K562 (cell line): ENCODE measurements at regions not wholly inside any gene's neighbourhood (a gene's known extent, or its start where the extent isn't known, plus 50 kb on each side); places are given as distances from the start of the nearest gene placed in this dataset.

ENCODE experiments used
- ATAC-seq: fragments of 200-7000 bp; cut with Tn5 transposase; 3 replicates; pipeline ENCODE4 v1.9.1; 2020; ENCODE audit warnings: moderate library complexity
- BruUV-seq: library from RNA; stranded (reverse); fragments of 400-500 nt; replicated peaks from 2 replicates; lab custom pipeline; 2021; lab: Mats Ljungman, UMichigan
- CTCF ChIA-PET: fragments of 300-600 bp; formaldehyde crosslinking; extraction: SDS; loops from one replicate; lab custom pipeline; 2021; ENCODE audit warnings: low intra/inter-chr PET ratio; lab: Yijun Ruan, JAX
- POLR2A ChIA-PET: fragments of 300-600, 350-650 bp; sonication (Branson Sonifier 250); formaldehyde crosslinking; extraction: SDS; loops from one replicate; lab custom pipeline; 2021; ENCODE audit warnings: antibody characterized with exemption, inconsistent platforms; lab: Yijun Ruan, JAX
- DNase-seq, 4 experiments: peaks; one replicate each; pipeline versions ENCODE4 v3.0.0 to v3.0.0-alpha.2; 2011 to 2018; ENCODE audit warnings: low spot score in 3 of 4, mixed read lengths in 3 of 4; ENCODE audit errors: extremely low read depth in 1 of 4
- FAIRE-seq: peaks from 2 replicates; lab custom pipeline; 2011; peaks lifted over from hg19 to GRCh38; lab: Jason Lieb, UNC
- H2AFZ ChIP-seq: 2 replicates; pipeline ENCODE4 v1.6.0; 2011; ENCODE audit warnings: low read depth, low read length, control low read depth, inconsistent platforms
- H3K27ac ChIP-seq: fragments of 200-600 bp; 3 replicates; pipeline ENCODE4 v1.8.0; 2011; ENCODE audit warnings: low read depth, mild to moderate bottlenecking, control low read depth, inconsistent platforms, low read length, moderate library complexity, mixed read lengths; ENCODE audit errors: extremely low read depth
- H3K27me3 ChIP-seq, 2 experiments: fragments of 300-600 bp in 1 of 2; 2 replicates in 1 of 2; 3 replicates in 1 of 2; pipeline versions ENCODE4 v1.6.0 to v1.8.0; 2011; ENCODE audit warnings: inconsistent platforms in 2 of 2, low read length in 2 of 2, mild to moderate bottlenecking in 1 of 2, mixed read lengths in 1 of 2, moderate library complexity in 1 of 2; ENCODE audit not compliant: control insufficient read depth in 2 of 2, insufficient read depth in 2 of 2
- H3K36me3 ChIP-seq: fragments of 300-600 bp; 3 replicates; pipeline ENCODE4 v1.8.0; 2011; ENCODE audit warnings: mild to moderate bottlenecking, low read length, inconsistent platforms; ENCODE audit not compliant: control insufficient read depth, insufficient read depth
- H3K4me1 ChIP-seq, 2 experiments: fragments of 200-600 bp in 1 of 2; replicated peaks in 1 of 2; 2 replicates in 1 of 2; 3 replicates in 1 of 2; pipeline versions ENCODE4 v1.5.1 to v1.8.0; 2011; ENCODE audit warnings: inconsistent platforms in 2 of 2, low read length in 2 of 2, mild to moderate bottlenecking in 1 of 2, mixed read lengths in 1 of 2, moderate library complexity in 1 of 2; ENCODE audit not compliant: control insufficient read depth in 2 of 2, insufficient read depth in 2 of 2
- H3K4me2 ChIP-seq: 2 replicates; pipeline ENCODE4 v1.6.1; 2011; ENCODE audit warnings: low read length, control low read depth, inconsistent platforms, mixed read lengths; ENCODE audit not compliant: insufficient read depth
- H3K4me3 ChIP-seq: fragments of 200-600 bp; sonication (generic), shearing (Covaris generic); 2 replicates; pipeline ENCODE4 v1.5.1; 2016; ENCODE audit warnings: control low read depth, inconsistent platforms
- H3K79me2 ChIP-seq: fragments of 200-600 bp; 3 replicates; pipeline ENCODE4 v1.8.0; 2011; ENCODE audit warnings: low read length, inconsistent platforms; ENCODE audit not compliant: control insufficient read depth, insufficient read depth
- H3K9ac ChIP-seq, 2 experiments: 2 replicates each; pipeline versions ENCODE4 v1.6.0 to v1.6.1; 2011; ENCODE audit warnings: low read depth in 2 of 2, low read length in 2 of 2, control low read depth in 1 of 2, inconsistent platforms in 1 of 2, mild to moderate bottlenecking in 1 of 2, mixed read lengths in 1 of 2; ENCODE audit not compliant: insufficient read depth in 1 of 2
- H3K9me1 ChIP-seq: one replicate; pipeline ENCODE4 v1.6.0; 2011; ENCODE audit warnings: inconsistent platforms, mild to moderate bottlenecking, low read length, moderate library complexity; ENCODE audit not compliant: control insufficient read depth, insufficient read depth
- H3K9me3 ChIP-seq: replicated peaks from 2 replicates; pipeline ENCODE4 v1.5.1; 2011; ENCODE audit warnings: low read depth, low read length, inconsistent platforms; ENCODE audit not compliant: control insufficient read depth, insufficient read depth
- H4K20me1 ChIP-seq: replicated peaks from 2 replicates; pipeline ENCODE4 v1.6.1; 2011; ENCODE audit warnings: low read length, inconsistent platforms, mixed read lengths; ENCODE audit not compliant: control insufficient read depth, insufficient read depth
- CHAMP1 ChIP-seq: fragments of 450-650 bp; IDR thresholded peaks from 2 replicates; pipeline ENCODE4 v1.6.1; 2016; ENCODE audit warnings: mild to moderate bottlenecking
- DMBX1 ChIP-seq: fragments of 250-450 bp; sonication (Bioruptor Pico); IDR thresholded peaks from 2 replicates; pipeline ENCODE4 v1.8.0; 2022; ENCODE audit warnings: inconsistent platforms, mild to moderate bottlenecking, moderate library complexity, borderline replicate concordance
- GABPB1 ChIP-seq: sonication (generic); formaldehyde crosslinking; IDR thresholded peaks from 2 replicates; pipeline ENCODE4 v1.8.0; 2022; ENCODE audit warnings: mild to moderate bottlenecking, missing genetic modification reagents
- LCOR ChIP-seq: sonication (generic); formaldehyde crosslinking; IDR thresholded peaks from 2 replicates; pipeline ENCODE4 v1.8.0; 2022; ENCODE audit warnings: mild to moderate bottlenecking, missing genetic modification reagents
- MCM7 ChIP-seq, 2 experiments: fragments of 450-650 bp; IDR thresholded peaks; 2 replicates each; pipeline ENCODE4 v1.6.1; 2016 to 2018
- NR3C1 ChIP-seq: sonication (generic); formaldehyde crosslinking; IDR thresholded peaks from 2 replicates; pipeline ENCODE4 v1.8.1; 2022; ENCODE audit warnings: missing genetic modification reagents
- SMAD4 ChIP-seq: fragments of 250-450 bp; sonication (Bioruptor Pico); conservative IDR thresholded peaks from 2 replicates; pipeline ENCODE4 v1.8.0; 2021; ENCODE audit warnings: inconsistent platforms, mild to moderate bottlenecking, moderate library complexity
- ZNF592 ChIP-seq: fragments of 450-650 bp; IDR thresholded peaks from 2 replicates; pipeline ENCODE4 v1.6.1; 2017; ENCODE audit warnings: antibody characterized with exemption, mild to moderate bottlenecking
- WGBS: fragments of 100-300 bp; shearing (Covaris generic); methylation state at CpG from one replicate; pipeline ENCODE4 v1.1.6; 2016; ENCODE audit warnings: low coverage, mixed read lengths; ENCODE audit not compliant: insufficient coverage; ENCODE audit errors: missing lambda C conversion rate; 5-methylcytosine and 5-hydroxymethylcytosine counted together
- in situ Hi-C: fragments of 300-500 bp; cut with MboI; formaldehyde crosslinking; loops from 4 replicates; pipeline ENCODE4 v1.15.0; 2018; ENCODE audit warnings: inconsistent platforms, mixed read lengths
- intact Hi-C: fragments of 100-400 bp; cut with micrococcal nuclease; formaldehyde crosslinking; loops from 2 replicates; pipeline ENCODE4 v1.14.2; 2022

GRCh38 chr2:145692971-145693478 is 1173.1 kb upstream of the ZEB2 start (continued):
- peak; percentile 51; the same call in 1 of the 2 replicates for TF ChIP-seq GABPB1
- peak; percentile 93 for TF ChIP-seq SMAD4 (CRISPR knock-in tag)
- TF ChIP-seq LCOR (CRISPR knock-in tag): peak; percentile 90
- TF ChIP-seq, all 486 proteins: peak for 157

GRCh38 chr2:145691659-145692058 is 1171.7 kb upstream of the ZEB2 start:
- no peaks in the 10 kb centered on the region for H4K20me1 ChIP-seq
- ChIA-PET POLR2A (no interaction called here), CTCF (no interaction called here)
- no peak overlapping the region for H3K9ac ChIP-seq
- H3K4me1 ChIP-seq: peaks cover 0 to 19% of the 10 kb centered on the region in 2 experiments; a peak in 3 of 5 replicates
- BruUV-seq: no TSS peak
- no peaks in the 10 kb centered on the region for H3K9me1 ChIP-seq
- intact Hi-C loops (no loop called here), in situ Hi-C loops (no loop called here)
- peaks cover 12% of the 10 kb centered on the region for H3K9me3 ChIP-seq
- H3K36me3 ChIP-seq: peaks cover 22% of the 10 kb centered on the region
- ATAC-seq: no peak
- DNase-seq: no peak
- no peaks in the 10 kb centered on the region for H3K27me3 ChIP-seq
- peak overlapping the region; percentile 74 for H2AFZ ChIP-seq
- H3K4me3 ChIP-seq: no peak overlapping the region
- TF ChIP-seq SMAD4 (CRISPR knock-in tag): 0 out of 2 replicates have a peak, but pooled peaks have one; percentile 22
- peak; percentile 67 for TF ChIP-seq DMBX1 (CRISPR knock-in tag)
- TF ChIP-seq CHAMP1: 0 out of 2 replicates have a peak, but pooled peaks have one; percentile 14
- no peak for TF ChIP-seq NR3C1 (CRISPR knock-in tag)
- TF ChIP-seq MCM7 (IDR thresholded peaks at IDR 0.05): no peak
- TF ChIP-seq ZNF592: peak; percentile 32; the same call in 1 of the 2 replicates
- FAIRE-seq: no peak
- WGBS: 80% methylated on average over 5 of the region's 5 CpGs
- H3K27ac ChIP-seq: peak overlapping the region; percentile 82
- H3K79me2 ChIP-seq: no peaks in the 10 kb centered on the region
- no peak overlapping the region for H3K4me2 ChIP-seq
